GM12878 (cell line): ENCODE measurements at regions not wholly inside any gene's neighbourhood (a gene's known extent, or its start where the extent isn't known, plus 50 kb on each side); places are given as distances from the start of the nearest gene placed in this dataset.

ENCODE experiments used
- CHD2 ChIP-seq: IDR thresholded peaks from 2 replicates; pipeline ENCODE4 v1.6.1; 2011; ENCODE audit warnings: low read depth, low read length, improper control_type of control experiment, borderline replicate concordance
- CTCF ChIP-seq, 3 experiments: IDR thresholded peaks in 2 of 3; conservative IDR thresholded peaks in 1 of 3; 2 replicates each; pipeline ENCODE4 v1.5.1; 2011; ENCODE audit warnings: low read depth in 3 of 3, low read length in 3 of 3, mild to moderate bottlenecking in 3 of 3, control low read depth in 2 of 3, moderate library complexity in 2 of 3, inconsistent platforms in 1 of 3, mixed read lengths in 1 of 3; ENCODE audit not compliant: control insufficient read depth in 2 of 3, insufficient read depth in 1 of 3; ENCODE audit errors: extremely low read depth in 1 of 3
- MAX ChIP-seq: IDR thresholded peaks from 2 replicates; pipeline ENCODE4 v1.6.1; 2012; ENCODE audit warnings: low read depth, low read length, improper control_type of control experiment
- SMARCA5 ChIP-seq: fragments of 450-650 bp; IDR thresholded peaks from 2 replicates; pipeline ENCODE4 v1.6.1; 2017; ENCODE audit warnings: mild to moderate bottlenecking
- ZSCAN29 ChIP-seq: fragments of 450-650 bp; IDR thresholded peaks from 2 replicates; pipeline ENCODE4 v1.6.1; 2017; ENCODE audit warnings: mild to moderate bottlenecking, moderate library complexity

DNA sequence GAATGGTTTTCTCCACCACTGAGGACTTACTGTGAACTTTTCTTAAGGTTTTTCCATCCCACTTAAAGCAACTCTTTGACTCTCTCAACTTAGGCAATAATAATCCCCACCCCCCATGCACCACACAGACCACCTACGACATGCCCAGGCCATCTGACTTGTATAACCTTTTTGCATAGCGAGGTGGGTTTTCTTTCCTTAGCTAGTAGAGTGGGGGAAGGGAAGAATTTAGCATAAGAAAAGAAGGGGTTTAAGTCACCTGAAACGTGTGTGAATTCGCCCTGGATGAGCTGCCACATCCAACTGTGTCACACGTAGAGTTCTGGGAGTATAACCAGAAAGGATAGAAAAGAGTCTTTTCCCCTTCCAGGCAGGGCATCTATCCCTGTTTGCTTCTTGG is 262.7 kb downstream of the YTHDC2 start:
- TF ChIP-seq SMARCA5 = no peak
- TF ChIP-seq MAX = no peak
- no peak for TF ChIP-seq ZSCAN29
- TF ChIP-seq CTCF (IDR thresholded peaks at IDR 0.05 in 2 of 3, conservative IDR thresholded peaks at IDR 0.05 in 1 of 3; ENCODE audit: control insufficient read depth in 2 of 3, extremely low read depth in 1 of 3, insufficient read depth in 1 of 3, low read depth in 3 of 3, low read length in 3 of 3) = no peak
- no peak for TF ChIP-seq CHD2
